HG02981 (cell line): ENCODE measurements at regions not wholly inside any gene's neighbourhood (a gene's known extent, or its start where the extent isn't known, plus 50 kb on each side); places are given as distances from the start of the nearest gene placed in this dataset.

Experiments
- ATAC-seq: cut with Tn5 transposase; IDR thresholded peaks from one replicate; pipeline ENCODE4 v1.9.1; 2021; ENCODE audit warnings: mild to moderate bottlenecking, moderate library complexity; ENCODE audit not compliant: unreplicated experiment

DNA sequence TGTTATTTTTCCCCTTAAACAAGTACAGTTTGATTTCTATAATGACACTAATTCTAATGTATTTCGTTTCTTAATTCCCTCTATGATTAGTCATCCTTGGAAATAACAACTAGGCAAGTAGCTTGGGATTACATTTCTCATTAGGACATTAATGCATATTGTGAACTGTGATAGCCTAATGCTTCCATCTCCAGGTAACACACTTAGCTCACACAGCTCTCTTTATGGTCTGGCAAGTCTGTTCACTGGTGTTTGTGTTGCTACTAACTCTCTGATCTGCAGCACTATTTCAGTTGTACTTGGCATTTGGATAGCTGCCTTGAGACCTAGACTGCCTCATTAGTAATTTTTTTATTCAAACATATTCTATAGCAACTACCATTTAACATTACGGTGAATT, 853.2 kb downstream of the SORCS3 start:
- ATAC-seq: no peak

DNA sequence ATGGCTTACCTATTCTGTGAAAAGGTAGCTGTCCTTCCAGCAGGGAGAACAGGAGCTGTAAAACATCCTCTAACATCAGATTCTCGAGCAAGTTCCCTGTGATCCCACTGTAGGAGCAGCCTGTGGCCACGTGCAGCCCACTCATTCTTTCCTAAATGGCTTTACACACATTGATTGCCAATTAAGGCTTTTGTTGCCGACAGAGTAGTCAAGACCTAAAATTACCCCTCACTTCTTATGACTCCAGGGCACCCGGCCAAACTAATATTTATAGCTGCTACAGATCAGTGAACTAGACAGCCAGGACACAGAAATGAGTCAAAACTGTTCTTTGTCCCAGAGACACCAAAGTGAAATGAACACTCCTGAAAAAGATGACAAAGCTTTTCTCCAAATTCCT, 832.1 kb downstream of the SORCS3 start:
- no peak for ATAC-seq

DNA sequence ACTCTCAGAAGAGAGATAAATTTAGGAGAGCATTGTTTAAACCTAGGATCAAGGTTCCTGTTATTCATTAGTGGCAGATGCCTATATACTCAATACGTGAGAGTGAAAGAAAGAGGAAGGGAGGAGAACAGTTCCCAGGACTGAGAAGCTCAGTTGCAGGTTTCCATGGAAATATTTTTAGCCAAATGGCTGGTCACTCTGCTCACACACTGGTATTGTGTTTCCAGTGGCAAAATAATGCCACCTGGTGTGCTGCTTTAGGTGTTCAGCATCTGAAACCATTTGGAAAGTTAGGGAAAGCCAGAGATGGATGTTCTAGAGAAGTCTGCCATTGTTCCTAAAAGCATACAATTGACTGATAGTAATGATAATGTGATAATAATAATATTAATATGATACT, 827.7 kb downstream of the SORCS3 start:
- no peak for ATAC-seq

DNA sequence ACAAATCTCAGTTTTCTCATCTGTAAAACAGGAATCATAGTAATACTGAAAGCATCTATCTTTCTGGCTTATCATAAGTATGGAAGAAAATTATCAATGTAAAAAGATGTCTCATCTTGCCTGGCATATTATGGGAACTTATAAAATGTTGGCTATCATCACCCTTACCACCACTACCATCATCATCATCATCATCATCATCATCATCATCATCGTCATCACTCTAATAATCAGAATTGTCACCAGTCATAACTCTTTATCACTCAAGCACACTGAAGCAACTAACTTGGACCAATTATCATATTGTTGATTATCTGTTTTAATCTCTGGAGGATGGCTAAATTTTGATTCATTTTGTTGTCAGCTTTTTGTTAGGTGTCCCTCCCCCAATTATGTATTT, 825.4 kb downstream of the SORCS3 start:
- ATAC-seq: no peak

DNA sequence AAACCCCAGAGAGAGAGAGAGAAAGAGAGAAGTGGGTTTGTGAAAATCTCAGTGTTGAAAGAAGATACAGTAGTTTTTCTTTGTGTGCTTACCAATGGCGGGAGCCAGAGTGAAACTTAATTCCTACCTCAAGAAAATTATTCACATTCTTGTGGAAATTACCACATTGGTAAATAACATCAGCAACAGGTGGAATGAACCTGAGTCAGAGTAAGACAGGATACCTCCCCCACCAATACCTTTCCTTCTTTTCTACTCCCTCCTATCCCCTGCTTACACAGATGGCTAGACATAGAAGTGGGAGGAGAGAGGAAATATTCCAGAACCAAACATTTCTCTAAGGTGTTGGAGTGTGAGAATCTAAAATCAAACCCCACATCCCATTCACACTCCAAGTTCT, 793.9 kb downstream of the SORCS3 start:
- no peak for ATAC-seq

DNA sequence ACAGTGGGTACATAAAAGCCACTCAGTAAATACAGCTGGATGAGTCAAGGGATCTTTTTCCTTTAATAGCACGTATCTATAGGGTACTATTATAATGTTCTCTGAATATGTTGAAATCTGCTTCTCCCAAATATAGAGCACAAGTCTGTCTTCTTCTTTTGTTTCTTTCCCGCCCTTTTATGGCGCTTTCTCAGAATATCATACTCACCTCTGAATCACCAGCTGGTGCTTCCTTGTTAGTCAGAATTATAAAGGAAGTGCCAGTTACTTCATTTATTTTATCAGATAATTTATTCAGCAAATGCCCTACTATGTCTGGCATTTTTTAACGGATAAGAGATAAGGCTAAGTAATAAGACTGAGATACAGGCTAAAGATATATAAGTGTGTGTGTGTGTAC, 772.9 kb downstream of the SORCS3 start:
- no peak for ATAC-seq

DNA sequence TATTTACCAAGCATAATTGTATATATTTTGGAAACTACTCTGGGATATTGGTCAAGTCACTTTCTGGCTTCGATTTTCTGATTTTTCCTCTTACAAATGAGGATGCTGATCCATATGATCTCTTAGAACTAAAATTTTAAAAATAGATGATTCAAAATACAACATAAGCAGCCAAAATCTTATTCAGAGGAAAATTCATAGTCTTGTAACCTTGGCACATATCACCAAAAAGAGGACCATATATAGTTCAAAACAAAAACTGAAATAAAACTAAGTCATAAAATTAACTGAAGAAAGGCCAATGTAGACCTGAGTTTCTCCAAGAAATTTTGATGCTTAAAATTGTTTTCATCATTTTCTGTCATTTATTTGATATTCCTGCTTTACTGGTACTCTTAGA, 768.3 kb downstream of the SORCS3 start:
- no peak for ATAC-seq

DNA sequence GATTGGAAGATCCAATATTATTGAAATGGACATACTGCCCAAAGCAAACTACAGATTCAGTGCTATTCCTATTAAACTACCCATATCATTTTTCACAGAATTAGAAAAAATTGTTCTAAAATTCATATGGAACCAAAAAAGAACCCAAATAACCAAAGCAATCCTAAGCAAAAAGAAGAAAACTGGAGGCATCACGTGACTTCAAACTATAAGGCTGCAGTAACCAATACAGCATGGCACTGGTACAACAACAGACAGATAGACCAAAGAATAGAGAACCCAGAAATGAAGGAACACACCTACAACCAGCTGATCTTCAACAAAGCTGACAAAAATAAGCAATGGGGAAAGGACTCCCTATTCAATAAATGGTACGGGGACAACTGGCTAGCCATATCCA, 765.4 kb downstream of the SORCS3 start:
- no peak for ATAC-seq

DNA sequence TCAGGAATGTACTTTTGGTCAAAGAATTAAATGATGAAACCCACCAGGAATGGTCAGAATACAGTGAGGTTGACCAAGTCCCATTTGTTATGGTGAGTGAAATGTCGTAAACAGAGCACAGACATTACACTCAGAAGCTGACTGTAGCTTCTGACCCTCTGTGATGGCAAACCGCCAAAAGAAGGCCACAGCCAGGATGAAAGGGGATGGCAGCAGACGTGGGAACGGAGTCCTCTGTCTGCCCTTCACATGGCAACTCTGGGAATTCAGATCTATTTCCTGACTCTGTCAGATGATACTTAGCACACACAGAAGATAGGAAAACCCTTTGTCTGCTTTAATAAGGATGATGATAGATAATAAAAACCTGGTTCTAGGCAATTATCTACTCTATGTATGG, 757.1 kb downstream of the SORCS3 start:
- no peak for ATAC-seq

DNA sequence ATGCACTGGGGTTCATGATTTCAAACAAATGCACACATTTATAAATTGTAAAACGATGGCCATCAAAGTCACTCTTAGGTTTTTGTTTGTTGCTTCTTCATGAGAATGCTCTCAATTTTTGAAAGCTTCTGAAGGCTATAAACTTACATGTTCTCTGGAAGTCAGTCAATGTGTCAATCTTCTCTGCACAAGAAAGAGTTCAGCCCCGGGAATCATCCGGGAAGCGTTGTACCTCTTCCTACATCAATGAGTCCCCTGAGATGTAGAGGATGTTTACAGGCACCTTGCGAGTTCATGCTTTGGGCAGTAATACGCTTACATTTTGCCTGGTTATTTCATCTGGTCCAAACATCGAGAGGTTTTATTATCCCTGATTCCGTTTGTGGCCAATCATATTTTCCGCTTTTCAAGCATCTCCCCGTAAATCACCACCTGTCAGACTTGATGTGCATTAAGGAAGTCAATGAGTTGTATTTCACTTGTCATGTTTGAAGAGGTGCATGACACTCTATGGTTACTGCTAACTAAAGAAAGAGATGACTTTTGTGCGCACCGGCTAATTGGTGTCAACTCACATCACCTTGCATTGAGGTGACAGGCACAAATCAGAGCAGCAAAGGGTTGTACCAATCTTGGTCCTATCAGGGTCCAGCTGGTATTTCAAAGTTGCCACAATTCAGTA, 750.7 kb downstream of the SORCS3 start:
- no peak for ATAC-seq

DNA sequence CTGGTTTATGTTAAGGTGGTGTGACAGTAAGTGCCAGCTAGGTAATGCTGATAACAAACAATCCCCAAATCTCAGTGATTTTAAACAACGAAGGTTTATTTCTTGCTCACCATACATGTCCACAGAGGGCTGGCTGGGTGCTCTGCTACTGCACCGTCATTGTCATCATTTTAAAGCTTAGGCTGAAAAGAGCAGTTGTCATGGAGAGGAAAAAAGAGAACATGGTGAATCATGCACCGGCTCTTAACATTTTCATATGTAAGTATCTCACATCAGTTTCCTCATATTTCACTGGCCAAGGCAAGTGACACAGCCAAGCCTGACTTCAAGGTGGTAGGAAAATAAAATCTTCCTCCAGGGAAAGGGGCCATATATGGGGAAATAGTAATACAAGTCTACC, 746.9 kb downstream of the SORCS3 start:
- no peak for ATAC-seq

DNA sequence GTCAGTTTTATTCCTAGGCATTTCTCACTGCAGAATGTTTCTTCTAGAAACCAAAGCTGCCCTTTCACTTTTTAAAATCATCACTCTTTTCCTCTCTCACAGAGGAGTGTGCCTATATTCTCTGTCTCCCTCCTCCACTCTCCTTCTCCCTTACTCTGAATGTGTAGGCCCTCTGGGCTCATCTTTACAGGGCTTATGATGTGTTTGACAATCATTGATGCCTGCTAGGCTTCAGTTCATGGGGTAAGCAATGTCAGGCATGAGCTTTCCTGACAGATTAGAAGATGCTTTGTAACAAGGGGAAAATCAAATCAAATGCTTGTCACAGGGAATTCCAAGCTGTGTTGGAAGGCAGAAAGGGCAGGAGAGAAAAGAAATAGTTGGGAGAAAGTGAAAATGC, 742.9 kb downstream of the SORCS3 start:
- ATAC-seq: no peak

DNA sequence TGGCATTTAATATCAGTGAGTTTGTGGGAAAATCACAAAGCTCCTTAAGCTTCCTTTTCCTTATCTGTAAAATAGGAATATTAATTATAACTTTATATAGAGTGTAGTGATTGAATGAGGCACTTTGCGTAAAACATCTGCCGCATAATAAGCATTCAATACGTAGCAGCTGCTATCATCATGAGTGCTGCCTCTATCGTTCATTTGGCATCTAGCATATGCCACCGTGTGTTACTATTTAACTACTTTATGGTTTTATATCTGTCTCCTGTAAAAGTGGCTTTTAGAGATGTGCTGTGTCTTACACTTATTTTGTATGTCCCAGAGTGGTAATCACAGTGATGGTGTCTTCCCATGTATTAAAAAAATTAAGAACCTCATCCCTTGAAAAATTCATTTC, 729.6 kb downstream of the SORCS3 start:
- ATAC-seq: no peak

DNA sequence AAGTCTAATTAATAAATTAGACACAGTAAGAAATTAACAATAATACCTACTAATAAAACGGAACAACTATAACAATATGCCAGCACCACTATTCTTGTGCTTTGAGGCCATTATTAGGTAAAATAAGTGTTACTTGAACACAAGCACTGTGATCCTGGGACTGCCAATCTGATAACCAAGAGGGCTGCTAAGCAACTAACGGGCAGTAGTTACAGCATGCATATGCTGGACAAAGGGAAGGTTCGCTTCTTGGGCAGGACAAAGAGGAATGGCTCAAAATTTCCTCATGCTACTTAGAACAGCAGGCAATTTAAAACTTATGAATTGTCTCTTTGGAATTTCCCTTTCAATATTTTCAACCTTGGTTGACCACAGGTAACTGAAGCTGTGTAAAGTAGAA, 718.6 kb downstream of the SORCS3 start:
- ATAC-seq: no peak

DNA sequence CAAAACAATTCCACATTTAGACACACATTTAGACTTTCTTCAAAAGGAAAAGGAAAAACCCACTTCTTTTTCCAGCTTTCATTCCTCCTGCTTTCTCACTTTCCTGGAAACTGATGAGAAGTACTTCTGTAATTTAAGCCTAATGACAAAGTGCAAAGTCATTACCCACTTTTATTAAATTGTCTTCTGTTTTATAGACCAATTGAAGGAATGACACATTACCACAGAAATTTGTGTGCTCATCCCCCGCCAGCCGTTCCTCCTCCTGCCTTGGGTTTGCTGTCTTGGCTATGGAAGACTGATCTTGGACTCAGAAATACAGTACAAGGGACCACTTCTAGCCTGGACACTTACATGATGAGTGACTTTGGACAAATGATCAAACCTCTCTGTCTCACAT, 717.8 kb downstream of the SORCS3 start:
- ATAC-seq: no peak

DNA sequence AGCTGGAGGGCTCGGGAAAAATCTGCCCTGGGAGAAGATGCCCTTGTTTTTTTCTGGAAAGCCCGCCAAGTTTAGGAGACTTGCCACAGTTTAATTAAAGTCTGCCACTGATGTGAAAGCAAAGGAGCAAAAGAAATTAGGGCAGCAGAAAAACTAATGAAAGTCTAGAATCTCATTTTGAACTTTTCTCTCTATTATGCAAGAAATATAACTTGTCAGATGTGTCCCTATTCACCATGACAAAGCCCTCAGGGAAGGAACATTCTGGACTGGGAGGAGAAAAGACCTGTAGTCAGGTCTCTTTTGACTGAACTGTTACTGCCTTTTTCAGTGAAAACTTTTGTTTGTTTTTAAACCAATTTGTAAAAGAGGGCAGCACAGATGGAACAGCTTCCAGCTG, 715.5 kb downstream of the SORCS3 start:
- ATAC-seq: no peak

DNA sequence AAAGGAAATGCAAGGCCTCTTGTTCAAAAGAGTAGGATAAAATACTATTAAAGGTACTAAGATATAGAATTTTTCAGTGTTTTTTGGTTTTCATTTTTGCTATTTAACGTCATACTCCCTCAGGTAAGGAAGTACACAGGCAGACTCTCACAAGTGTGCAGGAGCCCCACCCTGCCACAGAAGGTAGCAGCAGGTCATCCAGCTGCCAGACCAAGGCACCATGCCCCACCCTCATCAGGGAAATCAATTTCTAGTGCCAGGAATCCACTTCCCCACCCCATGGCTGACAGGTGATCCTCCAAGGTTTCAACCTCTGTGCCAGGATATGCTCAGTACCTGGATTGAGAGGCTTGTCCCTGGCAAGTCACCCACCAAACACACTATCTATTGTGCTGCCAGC, 712.9 kb downstream of the SORCS3 start:
- ATAC-seq: no peak

DNA sequence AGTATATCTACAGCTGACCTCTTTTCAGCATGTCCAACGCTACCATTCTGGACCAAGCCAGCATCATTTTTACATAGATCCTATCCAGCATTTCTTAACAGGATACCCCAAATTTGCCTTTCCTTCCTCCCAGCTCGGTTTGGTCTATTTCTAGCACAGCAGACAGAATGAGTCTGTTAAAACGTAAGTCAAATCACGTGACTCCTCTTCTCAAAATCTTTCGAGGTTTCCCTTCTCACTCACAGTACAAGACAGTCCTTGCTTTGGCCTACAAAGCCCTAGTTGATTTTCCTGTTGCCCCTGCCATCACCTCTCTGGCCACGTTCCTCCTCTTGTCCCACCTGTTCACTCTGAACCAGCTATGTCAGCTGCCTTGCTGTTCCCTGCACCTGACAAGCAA, 711.7 kb downstream of the SORCS3 start:
- ATAC-seq: no peak

DNA sequence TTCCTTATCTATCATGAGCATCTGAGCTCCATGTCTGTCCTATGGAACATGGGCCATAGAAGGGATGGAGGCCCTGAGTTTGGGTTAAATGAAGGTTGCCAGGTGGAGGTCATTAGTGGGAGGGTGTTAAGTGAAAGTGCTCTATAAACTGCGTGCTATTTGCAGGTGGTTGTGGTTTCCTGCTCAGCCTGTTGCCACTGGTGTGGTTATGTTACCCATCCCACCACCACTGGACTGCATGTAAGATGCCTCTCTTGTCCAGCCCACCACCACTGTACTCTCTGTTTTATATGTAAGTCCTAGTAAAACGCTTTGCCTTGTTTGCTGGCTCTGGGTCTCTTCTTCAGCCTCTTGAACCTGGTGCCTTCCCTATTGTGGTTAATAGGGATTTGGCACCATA, 711.2 kb downstream of the SORCS3 start:
- ATAC-seq: no peak

DNA sequence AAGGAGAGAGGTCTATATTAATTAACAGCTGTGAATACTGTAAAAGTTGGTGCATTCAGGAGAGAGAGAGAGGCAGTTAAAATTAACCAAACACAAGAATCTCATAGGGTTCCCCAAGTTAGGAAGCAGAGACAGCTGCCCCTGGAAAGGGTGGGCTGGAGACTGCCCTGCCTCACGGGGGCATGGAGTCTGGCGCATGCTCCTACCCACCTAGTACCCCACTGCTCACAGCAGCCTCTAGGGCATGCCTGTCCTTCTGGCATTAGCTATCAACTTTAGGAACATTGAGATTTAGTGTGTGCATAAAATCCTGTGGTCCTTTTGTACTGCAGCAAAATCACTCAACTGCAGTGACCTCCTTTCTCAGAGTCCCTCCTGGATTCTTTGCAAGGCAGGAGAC, 710.1 kb downstream of the SORCS3 start:
- no peak for ATAC-seq

DNA sequence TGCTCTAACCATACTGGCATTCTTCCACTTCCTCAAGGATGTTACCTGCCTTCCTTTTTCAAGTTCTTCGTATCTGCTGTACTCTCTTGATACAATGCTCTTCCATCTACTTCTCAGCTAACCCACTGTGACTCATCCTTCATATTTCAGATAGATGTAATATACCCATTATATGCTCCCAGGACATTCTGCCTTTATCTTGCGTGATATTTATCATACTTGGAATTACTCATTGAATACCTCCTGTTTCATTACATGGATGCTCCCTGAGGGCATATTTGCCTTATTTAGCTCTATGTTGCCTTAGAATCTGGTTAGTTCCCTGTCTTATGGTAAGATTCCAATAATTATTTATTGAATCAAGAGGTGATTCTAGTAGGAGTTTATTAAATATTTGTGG, 706.4 kb downstream of the SORCS3 start:
- no peak for ATAC-seq

DNA sequence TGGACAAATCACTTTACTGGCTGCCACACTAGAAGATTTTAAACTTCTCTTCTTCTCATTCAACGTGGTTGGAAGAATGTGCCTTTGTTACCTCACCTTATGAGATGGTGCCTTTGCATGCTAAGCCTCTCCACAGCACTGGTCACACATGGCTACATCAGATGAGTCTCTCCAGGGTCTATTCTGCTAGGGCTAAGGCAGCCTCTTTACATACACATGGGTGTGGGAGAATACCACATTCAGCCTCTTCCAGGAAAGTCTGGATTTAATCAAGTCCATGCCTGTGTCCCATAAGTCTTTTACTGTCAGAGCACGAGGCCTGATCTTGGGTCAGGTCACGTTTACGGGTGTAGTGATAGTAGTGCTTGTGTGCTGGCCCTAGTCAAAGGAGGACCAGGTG, 701.5 kb downstream of the SORCS3 start:
- ATAC-seq: no peak

DNA sequence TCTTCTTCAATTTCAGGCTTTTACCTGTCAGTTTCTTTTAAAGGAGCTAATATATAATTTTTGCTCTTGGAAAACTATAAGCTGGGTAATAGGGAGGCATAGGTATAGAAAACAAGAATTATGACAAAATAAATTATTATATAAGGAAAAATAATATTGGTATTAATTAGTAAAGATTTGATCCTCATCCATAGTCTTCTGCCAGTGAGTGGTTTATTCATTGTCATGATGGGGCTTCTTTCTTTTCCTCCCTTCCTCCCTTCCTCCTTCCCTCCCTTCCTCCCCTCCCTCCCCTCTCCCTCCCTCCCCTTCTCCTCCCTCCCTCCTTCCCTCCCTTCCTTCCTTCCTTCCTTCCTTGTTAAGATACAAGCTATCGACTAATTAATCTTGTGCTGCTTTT, 698.6 kb downstream of the SORCS3 start:
- no peak for ATAC-seq
